Transverse colon (tissue), 4 donors: ENCODE measurements at regions not wholly inside any gene's neighbourhood (a gene's known extent, or its start where the extent isn't known, plus 50 kb on each side); places are given as distances from the start of the nearest gene placed in this dataset.
A peak's percentile ranks its signal among the peaks of the same experiment; 100 is the strongest.
"Not testable (repeated sequence)": the region's sequence is repeated elsewhere in the genome, so short reads cannot be mapped to it uniquely, and the experiment has no call there.

Experiments
- DNase-seq: peaks from one replicate; pipeline ENCODE4 v3.0.0-alpha.2; 2019
- H3K27ac ChIP-seq, 4 donors: fragments of 200-600 bp; sonication (generic); 2 replicates each; pipeline ENCODE4 v1.5.1; 2016 to 2018; ENCODE audit warnings: inconsistent platforms in 4 of 4
- H3K27me3 ChIP-seq: fragments of 200-600 bp; sonication (generic); 2 replicates; pipeline ENCODE4 v1.5.1; 2017; ENCODE audit warnings: inconsistent platforms
- H3K36me3 ChIP-seq, 4 donors: fragments of 200-600 bp; sonication (generic); 2 replicates each; pipeline ENCODE4 v1.5.1; 2017 to 2019; ENCODE audit warnings: inconsistent platforms in 4 of 4
- H3K4me1 ChIP-seq, 4 donors: fragments of 200-600 bp; sonication (generic); 2 replicates each; pipeline ENCODE4 v1.5.1; 2017 to 2020; ENCODE audit warnings: inconsistent platforms in 4 of 4
- H3K4me3 ChIP-seq, 4 donors: fragments of 200-600 bp; sonication (generic); 1 replicate in 1 of 4; 2 replicates in 3 of 4; pipeline versions ENCODE4 v1.5.1 to v1.6.1; 2017 to 2019; ENCODE audit warnings: inconsistent platforms in 4 of 4
- H3K9me3 ChIP-seq, 2 donors: fragments of 200-600 bp; sonication (generic); 2 replicates each; pipeline ENCODE4 v1.5.1; 2017 to 2019; ENCODE audit warnings: inconsistent platforms in 2 of 2
- CTCF ChIP-seq, 5 experiments: fragments of 200-600 bp in 3 of 5; fragments of 450-650 bp in 2 of 5; sonication (generic) in 3 of 5; IDR thresholded peaks; 1 replicate in 2 of 5; 2 replicates in 3 of 5; pipeline ENCODE4 v1.5.1; 2016 to 2017; ENCODE audit warnings: antibody characterized with exemption in 5 of 5, inconsistent platforms in 3 of 5, mild to moderate bottlenecking in 2 of 5, moderate library complexity in 1 of 5
- EP300 ChIP-seq: sonication (generic); formaldehyde crosslinking; IDR thresholded peaks from one replicate; pipeline ENCODE4 v1.6.1; 2017; ENCODE audit warnings: antibody characterized with exemption, low read depth
- POLR2A ChIP-seq: fragments of 450-650 bp; IDR thresholded peaks from one replicate; pipeline ENCODE4 v1.6.1; 2016; ENCODE audit warnings: antibody characterized with exemption, mild to moderate bottlenecking, moderate library complexity
- POLR2AphosphoS5 ChIP-seq, 3 donors: sonication (generic); formaldehyde crosslinking; IDR thresholded peaks; one replicate each; pipeline ENCODE4 v1.6.1; 2016; ENCODE audit warnings: antibody characterized with exemption in 3 of 3
- WGBS, 2 donors: methylation state at CpG; one replicate each; pipeline ENCODE4 v1.1.5; 2018; ENCODE audit warnings: low coverage in 1 of 2; 5-methylcytosine and 5-hydroxymethylcytosine counted together
- in situ Hi-C, 4 donors: fragments of 200-750 bp; cut with MboI; loops; one replicate each; pipeline versions ENCODE4 v1.15.0 to v1.15.1; 2017; ENCODE audit warnings: low sequenced_read_pairs in 3 of 4, low pct_ligation_motif_present in 1 of 4, low pct_unique_long_range_greater_than_20kb in 1 of 4
- intact Hi-C: fragments of 100-400 bp; cut with DNase I; formaldehyde crosslinking; loops from one replicate; pipeline ENCODE4 v1.15.1; 2023; ENCODE audit warnings: low total_unique reads

DNA sequence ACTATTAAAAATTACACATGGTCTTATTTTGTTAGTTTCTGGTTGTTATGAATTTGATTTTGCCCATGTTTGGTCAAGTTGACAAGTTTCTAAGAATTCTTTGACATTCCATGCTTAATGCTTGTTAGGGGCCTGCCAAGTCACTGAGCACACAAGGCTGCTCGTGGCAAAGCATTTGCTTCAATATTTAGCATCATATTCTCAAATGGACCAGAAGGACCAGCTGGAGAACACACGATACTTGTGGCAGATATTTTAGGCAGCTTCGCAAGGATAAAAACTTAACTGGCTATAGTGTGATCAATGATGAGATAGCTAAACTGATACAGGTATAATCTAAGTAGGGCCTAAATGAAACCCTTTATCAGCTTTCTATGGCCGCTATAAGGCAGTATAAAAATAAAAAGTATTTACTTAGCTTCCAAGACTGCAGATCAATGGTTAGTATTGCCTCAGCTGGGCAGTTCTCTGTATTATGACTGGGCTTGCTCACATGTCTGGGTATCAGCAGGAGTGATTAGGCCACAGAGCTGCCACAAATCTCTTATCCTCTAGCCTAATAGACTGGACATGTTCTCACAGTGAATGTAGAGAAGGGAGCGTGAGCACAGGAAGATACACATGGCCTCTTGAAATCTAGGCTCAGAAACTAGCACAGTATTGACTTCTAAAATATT lies 155.9 kb upstream of the SPRY2 start:
- WGBS, 2 donors: 29 to 58% methylated on average over 2 to 5 of the region's 5 CpGs
- intact Hi-C loops: no loop called here
- in situ Hi-C loops: no loop called here

DNA sequence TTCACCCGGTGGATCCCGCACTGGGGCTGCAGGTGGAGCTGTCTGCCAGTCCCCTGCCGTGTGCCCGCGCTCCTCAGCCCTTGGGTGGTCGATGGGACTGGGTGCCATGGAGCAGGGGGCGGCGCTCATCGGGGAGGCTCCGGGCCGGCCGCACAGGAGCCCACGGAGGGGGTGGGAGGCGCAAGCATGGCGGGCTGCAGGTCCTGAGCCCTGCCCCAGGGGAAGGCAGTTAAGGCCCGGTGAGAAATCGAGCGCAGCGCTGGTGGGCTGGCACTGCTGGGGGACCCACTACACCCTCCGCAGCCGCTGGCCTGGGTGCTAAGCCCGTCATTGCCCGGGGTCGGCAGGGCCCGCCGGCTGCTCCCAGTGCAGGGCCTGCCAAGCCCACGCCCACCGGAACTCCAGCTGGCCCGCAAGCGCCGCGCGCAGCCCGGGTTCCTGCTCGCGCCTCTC lies 149.6 kb upstream of the SPRY2 start:
- intact Hi-C loops: not testable (repeated sequence)

More for the DNA sequence above, 155.9 kb upstream of the SPRY2 start:
- Histone ChIP-seq H3K4me3 (no peak overlapping the region), H3K27ac (no peak overlapping the region), H3K36me3 (no peaks in the 10 kb centered on the region), H3K4me1 (no peaks in the 10 kb centered on the region), H3K9me3 (no peaks in the 10 kb centered on the region), H3K27me3 (no peaks in the 10 kb centered on the region)
- DNase-seq: no peak
- TF ChIP-seq CTCF (IDR thresholded peaks at IDR 0.05): no peak
- TF ChIP-seq POLR2A: no peak
- no peak for TF ChIP-seq EP300
- TF ChIP-seq POLR2AphosphoS5 (IDR thresholded peaks at IDR 0.05): no peak

DNA sequence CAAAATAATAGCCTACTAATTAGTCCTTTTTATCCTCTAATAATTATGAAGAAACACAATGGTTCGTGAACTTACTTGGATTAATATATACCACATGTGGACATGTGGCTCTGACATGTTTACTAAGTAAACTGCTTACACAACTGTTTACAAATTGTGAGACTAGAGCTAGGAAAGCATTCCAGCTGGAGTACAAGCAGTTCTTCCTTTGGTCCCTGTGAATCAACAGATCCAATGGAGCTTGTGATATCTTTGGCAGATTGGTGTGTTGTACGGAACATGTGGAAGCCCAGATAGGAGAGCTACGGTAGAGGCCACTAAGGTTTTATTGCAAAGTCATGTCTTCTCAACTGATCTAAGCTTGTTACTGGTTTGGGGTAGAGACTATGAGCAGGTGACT lies 145.5 kb upstream of the SPRY2 start:
- in situ Hi-C loops: no loop called here
- Histone ChIP-seq H3K27ac (no peak overlapping the region), H3K36me3 (no peaks in the 10 kb centered on the region), H3K9me3 (no peaks in the 10 kb centered on the region), H3K4me3 (no peak overlapping the region), H3K27me3 (no peaks in the 10 kb centered on the region), H3K4me1 (no peaks in the 10 kb centered on the region)
- intact Hi-C loops: no loop called here
- DNase-seq: no peak
- WGBS, 2 donors: 86 to 91% methylated on average over 2 to 3 of the region's 3 CpGs
- TF ChIP-seq EP300 (no peak), POLR2A (no peak), POLR2AphosphoS5 (IDR thresholded peaks at IDR 0.05) (peak in 1 of 3 donors; percentile 41), CTCF (IDR thresholded peaks at IDR 0.05) (no peak)

More for the DNA sequence above, 149.6 kb upstream of the SPRY2 start:
- H3K4me1 ChIP-seq, H3K27me3 ChIP-seq, H3K4me3 ChIP-seq, H3K27ac ChIP-seq, DNase-seq, H3K9me3 ChIP-seq, H3K36me3 ChIP-seq, in situ Hi-C loops: not testable (repeated sequence)
- WGBS, 2 donors: 94% methylated on average over 20 of the region's 36 CpGs; no CpG with 5 or more reads in 1 of the 2 donors

DNA sequence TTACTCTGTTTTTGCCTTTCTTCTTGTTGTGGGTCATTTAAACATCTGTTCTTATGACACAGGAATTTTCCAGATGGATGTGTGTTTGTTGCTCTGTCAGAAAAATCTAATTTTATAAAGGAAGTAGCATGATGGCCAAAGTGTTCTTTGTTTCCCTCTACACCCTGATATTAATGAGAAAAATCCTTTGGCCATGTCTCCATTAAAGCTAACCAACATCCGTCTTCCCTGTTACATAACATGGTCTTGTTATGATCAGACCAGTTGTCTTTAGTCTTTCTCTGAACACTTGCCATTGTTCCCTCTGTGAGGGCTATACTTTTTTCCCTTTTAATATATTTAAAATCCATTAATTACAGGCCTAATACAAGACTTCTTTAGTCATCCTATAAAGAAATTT lies 142.2 kb upstream of the SPRY2 start:
- Histone ChIP-seq H3K27me3 (no peaks in the 10 kb centered on the region), H3K4me1 (no peaks in the 10 kb centered on the region), H3K9me3 (no peaks in the 10 kb centered on the region), H3K36me3 (no peaks in the 10 kb centered on the region), H3K4me3 (no peak overlapping the region), H3K27ac (no peak overlapping the region)
- DNase-seq: no peak
- TF ChIP-seq POLR2A (no peak), CTCF (IDR thresholded peaks at IDR 0.05) (no peak), POLR2AphosphoS5 (IDR thresholded peaks at IDR 0.05) (no peak), EP300 (no peak)
- WGBS, 2 donors: 43 to 56% methylated on average over 1 of the region's 1 CpG
- in situ Hi-C loops: no loop called here
- intact Hi-C loops: no loop called here

DNA sequence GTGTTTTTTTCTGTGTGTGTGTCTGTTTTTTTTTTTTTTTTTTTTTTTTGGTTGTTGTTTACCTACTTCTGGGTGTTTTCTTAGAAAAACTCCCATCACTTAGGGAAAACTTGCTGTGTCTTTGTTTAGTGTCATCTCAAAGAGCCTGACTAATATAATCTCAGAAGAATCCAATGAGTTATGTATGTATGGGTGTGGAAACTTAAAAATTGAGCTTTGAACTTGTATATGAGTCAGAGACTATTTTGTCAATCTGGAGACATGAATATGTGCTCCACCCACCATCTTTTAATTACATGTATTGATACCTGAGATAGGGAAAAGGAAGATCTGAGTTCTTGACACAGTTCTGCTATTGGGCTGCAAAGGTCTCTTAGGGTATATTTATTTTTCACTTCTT lies 140.7 kb upstream of the SPRY2 start:
- intact Hi-C loops: no loop called here
- H3K27ac ChIP-seq: no peak overlapping the region
- in situ Hi-C loops: no loop called here
- H3K27me3 ChIP-seq: no peaks in the 10 kb centered on the region
- no peaks in the 10 kb centered on the region for H3K4me1 ChIP-seq
- no peaks in the 10 kb centered on the region for H3K9me3 ChIP-seq
- no peak for TF ChIP-seq CTCF (IDR thresholded peaks at IDR 0.05)
- TF ChIP-seq POLR2AphosphoS5 (IDR thresholded peaks at IDR 0.05): no peak
- no peak for TF ChIP-seq POLR2A
- no peak for TF ChIP-seq EP300
- no peak for DNase-seq
- H3K36me3 ChIP-seq: no peaks in the 10 kb centered on the region
- H3K4me3 ChIP-seq: no peak overlapping the region
